Effector memory CD4-positive, alpha-beta T cell (primary cell): ENCODE measurements at regions not wholly inside any gene's neighbourhood (a gene's known extent, or its start where the extent isn't known, plus 50 kb on each side); places are given as distances from the start of the nearest gene placed in this dataset.

ENCODE experiments used
- DNase-seq, 3 donors: peaks; one replicate each; pipeline ENCODE4 v3.0.0-alpha.2; 2020
- H3K27ac ChIP-seq: 2 replicates; pipeline ENCODE4 v1.7.0; 2013; ENCODE audit warnings: mild to moderate bottlenecking, low read length, moderate library complexity; ENCODE audit not compliant: insufficient read depth, poor library complexity, severe bottlenecking
- H3K27me3 ChIP-seq: replicated peaks from 2 replicates; pipeline ENCODE4 v1.7.0; 2013; ENCODE audit warnings: mild to moderate bottlenecking, low read length; ENCODE audit not compliant: insufficient read depth, control insufficient read depth, poor library complexity, severe bottlenecking
- H3K36me3 ChIP-seq: 2 replicates; pipeline ENCODE4 v1.7.0; 2013; ENCODE audit warnings: mild to moderate bottlenecking, low read length, moderate library complexity; ENCODE audit not compliant: control insufficient read depth, insufficient read depth
- H3K4me1 ChIP-seq: 2 replicates; pipeline ENCODE4 v1.7.0; 2013; ENCODE audit warnings: low read length, mild to moderate bottlenecking; ENCODE audit not compliant: control insufficient read depth, insufficient read depth, poor library complexity, severe bottlenecking
- H3K4me3 ChIP-seq: 2 replicates; pipeline ENCODE4 v1.7.0; 2013; ENCODE audit warnings: low read length, low read depth, mild to moderate bottlenecking; ENCODE audit not compliant: insufficient read depth, poor library complexity, severe bottlenecking
- H3K9me3 ChIP-seq: 2 replicates; pipeline ENCODE4 v1.7.0; 2013; ENCODE audit warnings: mild to moderate bottlenecking, low read length, moderate library complexity; ENCODE audit not compliant: control insufficient read depth

GRCh38 chr1:201634261-201634660 is 95.3 kb downstream of the NAV1 start:
- H3K27ac ChIP-seq: no peak overlapping the region
- no peaks in the 10 kb centered on the region for H3K36me3 ChIP-seq
- no peaks in the 10 kb centered on the region for H3K4me1 ChIP-seq
- no peak overlapping the region for H3K4me3 ChIP-seq
- no peaks in the 10 kb centered on the region for H3K9me3 ChIP-seq
- H3K27me3 ChIP-seq: no peaks in the 10 kb centered on the region
- DNase-seq: no peak

GRCh38 chr1:201636097-201636496 is 97.2 kb downstream of the NAV1 start:
- Histone ChIP-seq H3K36me3 (no peaks in the 10 kb centered on the region), H3K27ac (no peak overlapping the region), H3K9me3 (no peaks in the 10 kb centered on the region), H3K27me3 (no peaks in the 10 kb centered on the region), H3K4me3 (no peak overlapping the region), H3K4me1 (no peaks in the 10 kb centered on the region)
- no peak for DNase-seq

GRCh38 chr1:201636510-201636971 is 97.6 kb downstream of the NAV1 start:
- no peak overlapping the region for H3K27ac ChIP-seq
- no peaks in the 10 kb centered on the region for H3K27me3 ChIP-seq
- no peaks in the 10 kb centered on the region for H3K36me3 ChIP-seq
- H3K4me3 ChIP-seq: no peak overlapping the region
- no peaks in the 10 kb centered on the region for H3K9me3 ChIP-seq
- H3K4me1 ChIP-seq: no peaks in the 10 kb centered on the region
- no peak for DNase-seq

GRCh38 chr1:201637282-201638079 is 98.6 kb downstream of the NAV1 start:
- Histone ChIP-seq H3K4me3 (no peak overlapping the region), H3K4me1 (no peaks in the 10 kb centered on the region), H3K36me3 (no peaks in the 10 kb centered on the region), H3K9me3 (no peaks in the 10 kb centered on the region), H3K27ac (no peak overlapping the region), H3K27me3 (no peaks in the 10 kb centered on the region)
- DNase-seq: no peak

GRCh38 chr1:201639391-201639790 is 100.5 kb downstream of the NAV1 start:
- Histone ChIP-seq H3K27me3 (no peaks in the 10 kb centered on the region), H3K4me1 (no peaks in the 10 kb centered on the region), H3K36me3 (no peaks in the 10 kb centered on the region), H3K9me3 (no peaks in the 10 kb centered on the region), H3K4me3 (no peak overlapping the region), H3K27ac (no peak overlapping the region)
- DNase-seq: no peak

- H3K9me3 ChIP-seq: no peaks in the 10 kb centered on the region
These were observed 100.9 kb downstream of the NAV1 start for GRCh38 chr1:201639826-201640225.

GRCh38 chr1:201640624-201641023 is 101.7 kb downstream of the NAV1 start:
- no peaks in the 10 kb centered on the region for H3K9me3 ChIP-seq
- H3K27me3 ChIP-seq: no peaks in the 10 kb centered on the region
- no peak overlapping the region for H3K27ac ChIP-seq
- H3K4me3 ChIP-seq: no peak overlapping the region
- DNase-seq: no peak
- no peaks in the 10 kb centered on the region for H3K4me1 ChIP-seq
- H3K36me3 ChIP-seq: no peaks in the 10 kb centered on the region

More at GRCh38 chr1:201639826-201640225, 100.9 kb downstream of the NAV1 start:
- no peaks in the 10 kb centered on the region for H3K4me1 ChIP-seq
- H3K27me3 ChIP-seq: no peaks in the 10 kb centered on the region
- H3K4me3 ChIP-seq: no peak overlapping the region
- H3K36me3 ChIP-seq: no peaks in the 10 kb centered on the region
- no peak for DNase-seq
- H3K27ac ChIP-seq: no peak overlapping the region

GRCh38 chr1:201641524-201642253 is 102.8 kb downstream of the NAV1 start:
- Histone ChIP-seq H3K4me1 (no peaks in the 10 kb centered on the region), H3K27me3 (no peaks in the 10 kb centered on the region), H3K36me3 (no peaks in the 10 kb centered on the region), H3K27ac (no peak overlapping the region), H3K4me3 (no peak overlapping the region), H3K9me3 (no peaks in the 10 kb centered on the region)
- DNase-seq: no peak

GRCh38 chr1:201643835-201644104 is 104.8 kb downstream of the NAV1 start:
- DNase-seq: no peak
- no peak overlapping the region for H3K27ac ChIP-seq
- peaks cover 6% of the 10 kb centered on the region for H3K27me3 ChIP-seq
- H3K4me3 ChIP-seq: no peak overlapping the region
- no peaks in the 10 kb centered on the region for H3K9me3 ChIP-seq
- H3K36me3 ChIP-seq: no peaks in the 10 kb centered on the region
- H3K4me1 ChIP-seq: peaks cover 5% of the 10 kb centered on the region

- no peak overlapping the region for H3K4me3 ChIP-seq
These were observed 105.3 kb downstream of the NAV1 start for GRCh38 chr1:201644197-201644596.

More at GRCh38 chr1:201644197-201644596, 105.3 kb downstream of the NAV1 start:
- Histone ChIP-seq H3K4me1 (peaks cover 5% of the 10 kb centered on the region), H3K27me3 (peaks cover 10% of the 10 kb centered on the region), H3K36me3 (no peaks in the 10 kb centered on the region), H3K27ac (no peak overlapping the region), H3K9me3 (no peaks in the 10 kb centered on the region)
- no peak for DNase-seq
